Prostate gland (tissue), 2 donors: ENCODE measurements at regions not wholly inside any gene's neighbourhood (a gene's known extent, or its start where the extent isn't known, plus 50 kb on each side); places are given as distances from the start of the nearest gene placed in this dataset.

Experiments used
- DNase-seq: peaks from one replicate; pipeline ENCODE4 v3.0.0-alpha.2; 2019; ENCODE audit warnings: low spot score
- H3K27ac ChIP-seq, 2 donors: fragments of 200-600 bp; sonication (generic); 2 replicates each; pipeline ENCODE4 v1.5.1; 2017 to 2019
- H3K27me3 ChIP-seq: fragments of 200-600 bp; sonication (generic); replicated peaks from 2 replicates; pipeline ENCODE4 v1.5.1; 2019; ENCODE audit not compliant: insufficient read depth
- H3K36me3 ChIP-seq, 2 donors: fragments of 200-600 bp; sonication (generic); 1 replicate in 1 of 2; 2 replicates in 1 of 2; pipeline versions ENCODE4 v1.5.1 to v1.8.1; 2017 to 2019
- H3K4me1 ChIP-seq: fragments of 200-600 bp; sonication (generic); replicated peaks from 2 replicates; pipeline ENCODE4 v1.5.1; 2019
- H3K4me3 ChIP-seq, 2 donors: fragments of 200-600 bp; sonication (generic); 2 replicates each; pipeline ENCODE4 v1.5.1; 2017 to 2019
- H3K9me3 ChIP-seq: fragments of 200-600 bp; sonication (generic); 2 replicates; pipeline ENCODE4 v1.5.1; 2017
- POLR2A ChIP-seq: fragments of 450-650 bp; IDR thresholded peaks from one replicate; pipeline ENCODE4 v1.6.1; 2016; ENCODE audit warnings: antibody characterized with exemption, mild to moderate bottlenecking
- POLR2AphosphoS5 ChIP-seq: sonication (generic); formaldehyde crosslinking; IDR thresholded peaks from one replicate; pipeline ENCODE4 v1.6.1; 2017; ENCODE audit warnings: antibody characterized with exemption
- WGBS: methylation state at CpG from one replicate; pipeline ENCODE4 v1.1.5; 2018; 5-methylcytosine and 5-hydroxymethylcytosine counted together
- intact Hi-C: fragments of 100-400 bp; cut with DNase I; formaldehyde crosslinking; loops from one replicate; pipeline ENCODE4 v1.14.2; 2022
- TF ChIP-seq, protein P1 (sequence below), 4 experiments: fragments of 200-600 bp in 2 of 4; fragments of 450-650 bp in 2 of 4; sonication (generic) in 2 of 4; IDR thresholded peaks; 1 replicate in 3 of 4; 2 replicates in 1 of 4; pipeline ENCODE4 v1.5.1; 2016 to 2019; ENCODE audit warnings: antibody characterized with exemption in 4 of 4, mild to moderate bottlenecking in 2 of 4, moderate library complexity in 2 of 4

DNA sequence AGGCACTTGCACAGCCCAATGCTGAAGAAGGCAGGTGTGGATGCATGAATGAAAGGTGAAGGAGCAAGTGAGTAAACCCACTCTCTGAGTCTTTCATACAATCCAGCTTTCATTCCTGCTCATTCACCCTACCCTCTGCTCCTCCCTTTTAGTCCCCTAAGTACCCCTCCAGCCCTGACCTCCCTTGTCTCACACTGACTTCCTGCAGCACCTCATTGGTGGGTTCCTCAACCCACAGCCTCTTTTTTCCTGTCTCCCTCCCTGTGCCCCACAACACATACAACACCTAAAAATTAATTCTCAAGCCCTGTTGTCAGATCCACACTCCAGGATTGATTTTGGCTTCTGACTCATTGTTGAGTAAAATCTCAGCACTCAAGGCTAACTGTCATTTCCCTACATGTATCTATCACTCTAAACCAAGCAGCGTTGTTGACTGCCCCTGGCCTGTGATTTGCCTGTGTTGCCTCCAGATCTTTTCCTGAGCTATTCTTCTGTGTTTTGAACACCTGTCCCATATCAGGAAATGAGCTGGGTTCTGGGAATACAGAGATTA, 177.3 kb upstream of the SERP2 start:
- Histone ChIP-seq H3K36me3 (no peaks in the 10 kb centered on the region), H3K9me3 (no peaks in the 10 kb centered on the region), H3K27me3 (no peaks in the 10 kb centered on the region), H3K27ac (no peak overlapping the region), H3K4me1 (no peaks in the 10 kb centered on the region), H3K4me3 (no peak overlapping the region)
- no peak for DNase-seq
- intact Hi-C loops = loop anchor here (10.0 kb wide), 1 partner anchor 239 kb away; no protein-coding TSS in a partner anchor
- WGBS = 97% methylated on average over 1 of the region's 1 CpG
- TF ChIP-seq POLR2AphosphoS5 (no peak), POLR2A (no peak)
- TF ChIP-seq, protein P1, sequence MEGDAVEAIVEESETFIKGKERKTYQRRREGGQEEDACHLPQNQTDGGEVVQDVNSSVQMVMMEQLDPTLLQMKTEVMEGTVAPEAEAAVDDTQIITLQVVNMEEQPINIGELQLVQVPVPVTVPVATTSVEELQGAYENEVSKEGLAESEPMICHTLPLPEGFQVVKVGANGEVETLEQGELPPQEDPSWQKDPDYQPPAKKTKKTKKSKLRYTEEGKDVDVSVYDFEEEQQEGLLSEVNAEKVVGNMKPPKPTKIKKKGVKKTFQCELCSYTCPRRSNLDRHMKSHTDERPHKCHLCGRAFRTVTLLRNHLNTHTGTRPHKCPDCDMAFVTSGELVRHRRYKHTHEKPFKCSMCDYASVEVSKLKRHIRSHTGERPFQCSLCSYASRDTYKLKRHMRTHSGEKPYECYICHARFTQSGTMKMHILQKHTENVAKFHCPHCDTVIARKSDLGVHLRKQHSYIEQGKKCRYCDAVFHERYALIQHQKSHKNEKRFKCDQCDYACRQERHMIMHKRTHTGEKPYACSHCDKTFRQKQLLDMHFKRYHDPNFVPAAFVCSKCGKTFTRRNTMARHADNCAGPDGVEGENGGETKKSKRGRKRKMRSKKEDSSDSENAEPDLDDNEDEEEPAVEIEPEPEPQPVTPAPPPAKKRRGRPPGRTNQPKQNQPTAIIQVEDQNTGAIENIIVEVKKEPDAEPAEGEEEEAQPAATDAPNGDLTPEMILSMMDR (IDR thresholded peaks at IDR 0.05) = no peak

DNA sequence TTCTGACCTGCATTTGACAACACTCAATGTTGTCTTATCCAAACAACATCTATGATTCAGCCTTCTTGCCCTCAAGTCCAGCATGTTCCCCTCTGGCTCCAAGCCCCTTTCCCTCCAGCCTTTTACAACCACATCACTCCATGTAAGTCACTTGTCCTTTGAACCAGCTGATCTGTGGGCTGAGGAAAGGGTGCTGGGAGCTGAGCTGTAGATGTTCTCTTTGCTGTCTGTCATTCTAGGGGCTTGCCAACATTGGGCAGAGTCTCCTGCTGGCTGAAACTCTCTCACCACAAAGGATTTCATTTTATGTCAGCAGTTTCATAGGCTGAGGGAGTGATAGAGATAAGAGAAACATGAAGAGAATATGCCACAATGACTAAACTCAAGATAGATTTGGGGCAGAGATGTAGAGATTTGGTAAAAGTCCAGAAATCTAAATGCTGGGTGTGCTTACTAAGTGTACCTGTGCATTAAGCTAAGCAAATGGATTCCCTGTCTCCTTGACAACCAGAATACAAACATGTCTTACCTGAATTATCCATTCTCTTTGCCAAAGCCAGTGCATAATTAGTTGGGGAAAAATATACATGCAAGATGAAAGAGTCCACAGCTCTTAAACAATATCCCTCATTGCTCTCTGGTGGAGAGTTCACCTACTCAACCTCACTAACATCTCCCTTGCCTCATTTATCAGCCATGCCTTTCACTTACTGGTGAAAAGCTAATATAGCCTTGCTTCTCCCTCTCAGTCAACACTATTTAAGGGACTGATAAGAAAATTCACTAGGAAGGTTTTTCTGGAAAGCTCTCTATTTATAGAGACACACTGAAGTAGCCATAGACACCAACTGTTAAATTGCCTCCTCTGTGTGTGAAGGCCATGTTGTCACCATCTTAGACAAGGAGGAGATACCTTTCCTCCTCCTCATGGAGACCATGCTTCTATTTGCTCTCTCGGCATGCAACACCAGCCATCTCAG, 175.5 kb upstream of the SERP2 start:
- DNase-seq = no peak
- H3K27me3 ChIP-seq = no peaks in the 10 kb centered on the region
- no peak overlapping the region for H3K27ac ChIP-seq
- H3K36me3 ChIP-seq = no peaks in the 10 kb centered on the region
- H3K4me3 ChIP-seq = no peak overlapping the region
- intact Hi-C loops = loop anchor here (2.0 to 10.0 kb wide), 2 partner anchors 37 to 237 kb away; no protein-coding TSS in a partner anchor
- TF ChIP-seq POLR2A (no peak), POLR2AphosphoS5 (no peak)
- TF ChIP-seq, protein P1 (IDR thresholded peaks at IDR 0.05) = no peak
- H3K4me1 ChIP-seq = no peaks in the 10 kb centered on the region
- no peaks in the 10 kb centered on the region for H3K9me3 ChIP-seq
- 95% methylated on average over 1 of the region's 1 CpG for WGBS

DNA sequence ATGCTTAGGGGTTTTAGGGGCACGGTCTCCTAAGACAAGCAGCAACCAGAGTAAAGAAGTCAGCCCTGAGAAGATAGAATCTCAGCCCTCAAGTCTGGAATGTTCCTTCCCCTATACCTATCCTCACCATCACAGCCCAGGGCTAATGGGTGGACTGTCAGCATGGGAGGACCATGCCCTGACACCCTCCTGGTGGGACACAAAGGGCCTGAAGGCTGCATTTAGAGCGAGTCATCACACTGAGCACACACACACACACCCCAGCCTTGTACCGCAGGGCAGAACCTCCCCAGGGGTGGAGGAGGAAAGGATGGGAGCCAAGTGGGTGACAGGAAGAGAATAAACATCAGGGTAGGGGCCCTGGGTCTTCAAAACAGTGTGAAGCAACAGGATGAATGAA, 174.8 kb upstream of the SERP2 start:
- DNase-seq = no peak
- Histone ChIP-seq H3K4me1 (no peaks in the 10 kb centered on the region), H3K4me3 (no peak overlapping the region), H3K27ac (no peak overlapping the region), H3K36me3 (no peaks in the 10 kb centered on the region), H3K27me3 (no peaks in the 10 kb centered on the region), H3K9me3 (no peaks in the 10 kb centered on the region)
- 77% methylated on average over 3 of the region's 3 CpGs for WGBS
- no peak for TF ChIP-seq POLR2AphosphoS5
- TF ChIP-seq, protein P1 (IDR thresholded peaks at IDR 0.05) = no peak
- no peak for TF ChIP-seq POLR2A
- intact Hi-C loops = loop anchor here (2.0 to 10.0 kb wide), 2 partner anchors 38 to 236 kb away; no protein-coding TSS in a partner anchor

DNA sequence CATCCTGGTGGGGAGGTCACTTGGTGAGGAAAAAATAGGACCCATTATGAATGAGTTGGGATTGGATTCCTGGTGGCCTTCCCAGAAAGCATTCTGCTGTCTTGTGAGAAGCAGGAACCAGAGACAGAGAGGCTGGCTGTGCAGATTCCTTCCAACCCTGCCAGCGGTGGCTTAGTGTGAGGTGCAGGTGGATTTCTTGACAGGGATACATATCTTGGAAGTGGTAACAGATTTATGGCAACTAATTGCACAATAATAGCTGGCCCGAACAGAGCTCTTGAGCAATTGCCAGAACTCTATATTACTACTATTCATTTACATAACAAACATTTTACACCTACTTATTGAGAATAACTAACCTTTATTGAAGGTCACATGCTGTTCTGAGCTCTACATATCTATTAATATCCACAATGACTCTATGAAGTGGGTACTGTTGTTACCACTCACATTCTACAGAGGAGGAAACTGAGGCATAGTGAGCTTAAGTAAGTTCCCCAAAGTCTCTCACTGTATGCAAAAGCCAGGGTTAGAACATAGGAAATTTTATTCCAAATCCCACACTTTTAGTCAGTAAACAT, 173.9 kb upstream of the SERP2 start:
- no peaks in the 10 kb centered on the region for H3K4me1 ChIP-seq
- no peak overlapping the region for H3K27ac ChIP-seq
- H3K4me3 ChIP-seq = no peak overlapping the region
- H3K9me3 ChIP-seq = no peaks in the 10 kb centered on the region
- no peaks in the 10 kb centered on the region for H3K27me3 ChIP-seq
- DNase-seq = peak; percentile 39
- H3K36me3 ChIP-seq = no peaks in the 10 kb centered on the region
- 15% methylated on average over 2 of the region's 2 CpGs for WGBS
- intact Hi-C loops = loop anchor here (2.0 to 10.0 kb wide), 2 partner anchors 39 to 235 kb away; no protein-coding TSS in a partner anchor
- no peak for TF ChIP-seq POLR2A

DNA sequence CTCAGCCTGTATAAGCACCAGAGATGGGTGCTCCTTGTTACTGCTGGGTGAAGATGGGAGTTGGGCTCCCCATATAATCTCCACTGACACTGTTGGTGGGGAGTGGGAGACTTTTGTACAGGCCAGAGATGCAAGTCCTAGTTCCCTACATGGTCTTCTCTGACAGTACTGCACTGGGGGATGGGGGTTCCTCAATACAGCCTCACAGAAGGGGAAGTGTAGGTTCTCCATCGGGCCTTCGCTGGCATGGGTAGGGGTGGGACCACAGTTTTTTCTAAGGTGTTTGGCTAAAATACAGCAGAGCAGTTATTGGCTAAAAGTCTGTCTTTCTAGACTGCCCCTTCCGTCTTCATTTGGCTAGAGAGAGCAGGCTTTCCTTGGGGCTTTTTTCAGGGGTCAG, 167.2 kb upstream of the SERP2 start:
- TF ChIP-seq POLR2A = no peak
- TF ChIP-seq, protein P1 (IDR thresholded peaks at IDR 0.05) = no peak
- TF ChIP-seq POLR2AphosphoS5 = no peak
- no peak overlapping the region for H3K27ac ChIP-seq
- H3K9me3 ChIP-seq = no peaks in the 10 kb centered on the region
- no peak for DNase-seq
- intact Hi-C loops = no loop called here
- WGBS = 98% methylated on average over 3 of the region's 3 CpGs
- no peaks in the 10 kb centered on the region for H3K4me1 ChIP-seq
- no peaks in the 10 kb centered on the region for H3K27me3 ChIP-seq
- H3K4me3 ChIP-seq = no peak overlapping the region
- no peaks in the 10 kb centered on the region for H3K36me3 ChIP-seq
